GM23338 (cell line): ENCODE measurements at regions not wholly inside any gene's neighbourhood (a gene's known extent, or its start where the extent isn't known, plus 50 kb on each side); places are given as distances from the start of the nearest gene placed in this dataset.

ENCODE experiments used
- EZH2phosphoT487 ChIP-seq: fragments of 200-600 bp; sonication (generic); IDR thresholded peaks from one replicate; pipeline ENCODE4 v1.8.1; 2018; ENCODE audit warnings: antibody characterized with exemption; ENCODE audit not compliant: unreplicated experiment
- POLR2AphosphoS5 ChIP-seq: IDR thresholded peaks from 2 replicates; pipeline ENCODE4 v1.6.1; 2016; ENCODE audit warnings: antibody characterized with exemption, low read depth
- TF ChIP-seq, protein P1 (sequence below), 2 experiments: fragments of 200-600 bp in 1 of 2; sonication (generic) in 1 of 2; conservative IDR thresholded peaks; 2 replicates each; pipeline versions ENCODE4 v1.5.1 to v1.6.1; 2016 to 2017; ENCODE audit warnings: antibody characterized with exemption in 2 of 2, low read depth in 2 of 2, mild to moderate bottlenecking in 2 of 2, moderate library complexity in 1 of 2

DNA sequence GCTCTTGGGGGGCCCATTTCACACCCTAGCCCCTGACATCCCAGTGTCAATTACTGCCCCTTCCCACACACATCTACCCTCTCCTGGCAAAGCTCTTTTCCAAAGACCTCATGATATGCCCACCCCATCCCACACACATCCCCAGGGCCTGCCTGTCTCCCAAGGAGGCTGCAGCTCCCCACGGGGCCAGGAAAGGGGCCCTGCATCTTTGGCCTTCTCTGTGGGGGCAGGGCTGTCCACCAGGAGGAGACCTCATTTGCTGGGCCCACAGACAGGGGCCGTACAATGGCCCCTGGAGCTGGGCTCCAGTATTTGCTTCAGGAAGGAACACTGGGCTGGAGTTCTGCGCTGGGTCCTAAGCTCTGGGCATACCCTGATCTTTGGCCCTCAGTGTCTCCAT, 65.6 kb upstream of the RUNX3 start:
- TF ChIP-seq POLR2AphosphoS5: no peak
- TF ChIP-seq, protein P1, sequence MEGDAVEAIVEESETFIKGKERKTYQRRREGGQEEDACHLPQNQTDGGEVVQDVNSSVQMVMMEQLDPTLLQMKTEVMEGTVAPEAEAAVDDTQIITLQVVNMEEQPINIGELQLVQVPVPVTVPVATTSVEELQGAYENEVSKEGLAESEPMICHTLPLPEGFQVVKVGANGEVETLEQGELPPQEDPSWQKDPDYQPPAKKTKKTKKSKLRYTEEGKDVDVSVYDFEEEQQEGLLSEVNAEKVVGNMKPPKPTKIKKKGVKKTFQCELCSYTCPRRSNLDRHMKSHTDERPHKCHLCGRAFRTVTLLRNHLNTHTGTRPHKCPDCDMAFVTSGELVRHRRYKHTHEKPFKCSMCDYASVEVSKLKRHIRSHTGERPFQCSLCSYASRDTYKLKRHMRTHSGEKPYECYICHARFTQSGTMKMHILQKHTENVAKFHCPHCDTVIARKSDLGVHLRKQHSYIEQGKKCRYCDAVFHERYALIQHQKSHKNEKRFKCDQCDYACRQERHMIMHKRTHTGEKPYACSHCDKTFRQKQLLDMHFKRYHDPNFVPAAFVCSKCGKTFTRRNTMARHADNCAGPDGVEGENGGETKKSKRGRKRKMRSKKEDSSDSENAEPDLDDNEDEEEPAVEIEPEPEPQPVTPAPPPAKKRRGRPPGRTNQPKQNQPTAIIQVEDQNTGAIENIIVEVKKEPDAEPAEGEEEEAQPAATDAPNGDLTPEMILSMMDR (conservative IDR thresholded peaks at IDR 0.05; ENCODE audit: low read depth in 2 of 2): no peak
- no peak for TF ChIP-seq EZH2phosphoT487
